ENCODE measurements at regions not wholly inside any gene's neighbourhood (a gene's known extent, or its start where the extent isn't known, plus 50 kb on each side); places are given as distances from the start of the nearest gene placed in this dataset.

DNA sequence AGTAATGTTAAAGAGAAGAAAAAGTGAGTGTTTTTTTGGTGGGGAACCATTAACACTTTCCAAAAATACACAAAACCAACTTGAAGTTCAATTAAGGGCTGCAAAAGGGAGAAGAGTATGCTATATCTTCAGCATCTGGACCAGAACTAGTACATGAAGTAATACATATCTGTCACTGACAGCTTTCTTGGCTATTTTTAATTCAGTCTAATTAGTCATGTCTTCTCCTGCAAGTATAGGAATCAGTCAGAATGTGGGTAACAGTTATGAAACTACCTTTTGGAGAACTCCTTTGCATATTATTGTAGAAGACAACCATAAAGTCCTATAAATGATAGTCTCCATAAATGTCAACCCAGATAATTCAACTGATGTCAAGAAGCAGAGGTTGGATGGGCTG is 901.2 kb downstream of the TTLL7 start:
- ATAC-seq (no peak), DNase-seq (no peak)
- Histone ChIP-seq H3K27me3 (no peaks in the 10 kb centered on the region), H3K4me3 (no peak overlapping the region), H3K27ac (no peak overlapping the region), H3K36me3 (no peaks in the 10 kb centered on the region), H3K9me3 (peaks cover 0 to 10% of the 10 kb centered on the region in 2 donors), H3K4me1 (no peaks in the 10 kb centered on the region)
- TF ChIP-seq, protein P1, sequence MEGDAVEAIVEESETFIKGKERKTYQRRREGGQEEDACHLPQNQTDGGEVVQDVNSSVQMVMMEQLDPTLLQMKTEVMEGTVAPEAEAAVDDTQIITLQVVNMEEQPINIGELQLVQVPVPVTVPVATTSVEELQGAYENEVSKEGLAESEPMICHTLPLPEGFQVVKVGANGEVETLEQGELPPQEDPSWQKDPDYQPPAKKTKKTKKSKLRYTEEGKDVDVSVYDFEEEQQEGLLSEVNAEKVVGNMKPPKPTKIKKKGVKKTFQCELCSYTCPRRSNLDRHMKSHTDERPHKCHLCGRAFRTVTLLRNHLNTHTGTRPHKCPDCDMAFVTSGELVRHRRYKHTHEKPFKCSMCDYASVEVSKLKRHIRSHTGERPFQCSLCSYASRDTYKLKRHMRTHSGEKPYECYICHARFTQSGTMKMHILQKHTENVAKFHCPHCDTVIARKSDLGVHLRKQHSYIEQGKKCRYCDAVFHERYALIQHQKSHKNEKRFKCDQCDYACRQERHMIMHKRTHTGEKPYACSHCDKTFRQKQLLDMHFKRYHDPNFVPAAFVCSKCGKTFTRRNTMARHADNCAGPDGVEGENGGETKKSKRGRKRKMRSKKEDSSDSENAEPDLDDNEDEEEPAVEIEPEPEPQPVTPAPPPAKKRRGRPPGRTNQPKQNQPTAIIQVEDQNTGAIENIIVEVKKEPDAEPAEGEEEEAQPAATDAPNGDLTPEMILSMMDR (IDR thresholded peaks at IDR 0.05), result no peak
- intact Hi-C loops (cut with DNase I), result no loop called here

DNA sequence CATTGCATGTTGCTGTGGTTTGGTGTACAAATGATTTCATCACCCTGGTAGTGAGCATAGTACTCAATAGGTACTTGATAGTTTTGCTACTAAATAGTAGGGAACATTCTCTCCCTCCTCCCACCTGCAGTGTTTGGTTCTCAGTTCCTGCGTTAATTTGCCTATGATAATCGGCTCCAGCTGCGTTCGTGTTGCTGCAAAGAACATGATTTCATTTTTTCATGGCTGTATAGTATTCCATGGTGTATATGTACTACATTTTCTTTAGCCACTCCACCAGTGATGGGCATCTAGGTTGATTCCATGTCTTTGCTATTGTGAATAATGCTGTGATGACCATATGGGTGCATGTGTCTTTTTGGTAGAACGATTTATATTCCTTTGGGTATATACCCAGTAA is 903.4 kb downstream of the TTLL7 start:
- Histone ChIP-seq H3K9me3 (peaks cover 0 to 10% of the 10 kb centered on the region in 2 donors), H3K4me1 (no peaks in the 10 kb centered on the region), H3K27me3 (no peaks in the 10 kb centered on the region), H3K36me3 (no peaks in the 10 kb centered on the region), H3K4me3 (no peak overlapping the region), H3K27ac (no peak overlapping the region)
- TF ChIP-seq, protein P1 (IDR thresholded peaks at IDR 0.05), result no peak
- DNase-seq (no peak), ATAC-seq (no peak)
- intact Hi-C loops (cut with DNase I), result no loop called here

DNA sequence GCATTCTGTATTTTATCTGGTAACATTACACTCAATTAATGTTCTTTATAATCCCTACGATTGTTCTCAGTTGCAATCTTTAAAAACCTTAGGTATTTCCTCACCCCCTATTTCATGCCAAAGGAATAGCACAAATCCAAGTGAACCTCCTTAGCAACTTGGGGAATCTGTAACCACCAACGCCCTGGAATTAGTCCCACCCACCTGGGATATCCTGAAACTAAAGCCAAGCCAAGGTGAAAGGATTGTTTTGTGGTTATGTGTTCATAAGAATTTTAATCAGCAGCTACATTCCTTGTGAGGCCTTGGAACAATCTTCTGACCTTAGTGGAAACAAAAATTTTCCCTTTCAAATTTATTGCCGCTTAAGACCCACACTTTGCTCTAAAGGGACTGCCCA is 908.7 kb downstream of the TTLL7 start:
- DNase-seq (no peak), ATAC-seq (no peak)
- intact Hi-C loops (cut with DNase I), result no loop called here
- H3K36me3 ChIP-seq, result no peaks in the 10 kb centered on the region
- no peaks in the 10 kb centered on the region for H3K27me3 ChIP-seq
- H3K4me3 ChIP-seq, result no peak overlapping the region
- TF ChIP-seq, protein P1 (IDR thresholded peaks at IDR 0.05), result no peak
- no peaks in the 10 kb centered on the region for H3K4me1 ChIP-seq
- no peak overlapping the region for H3K27ac ChIP-seq
- H3K9me3 ChIP-seq, result peaks cover 0 to 1% of the 10 kb centered on the region in 2 donors

DNA sequence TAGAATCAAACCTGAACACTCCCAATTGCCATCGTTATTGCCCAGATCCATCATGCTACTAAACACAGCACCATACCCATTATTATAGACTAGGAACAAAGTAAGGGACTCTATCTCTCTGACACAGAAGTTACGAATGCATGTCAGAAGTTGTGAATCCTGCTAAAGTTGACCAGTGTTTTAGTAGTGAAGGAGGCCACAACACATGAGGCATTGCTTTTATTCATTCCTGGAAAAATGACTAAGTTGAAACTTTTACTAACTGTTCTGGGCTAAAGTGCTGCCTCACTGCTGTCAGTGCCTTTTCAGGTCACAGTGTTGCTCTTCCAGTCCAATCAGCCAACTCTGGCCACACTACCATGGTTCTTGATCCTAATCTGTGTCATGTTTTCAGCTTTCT is 911.1 kb downstream of the TTLL7 start:
- H3K27me3 ChIP-seq, result no peaks in the 10 kb centered on the region
- ATAC-seq, result no peak
- TF ChIP-seq, protein P1 (IDR thresholded peaks at IDR 0.05), result no peak
- no peak for DNase-seq
- H3K27ac ChIP-seq, result no peak overlapping the region
- H3K4me1 ChIP-seq, result no peaks in the 10 kb centered on the region
- intact Hi-C loops (cut with DNase I), result no loop called here
- H3K4me3 ChIP-seq, result no peak overlapping the region
- no peaks in the 10 kb centered on the region for H3K36me3 ChIP-seq
- no peaks in the 10 kb centered on the region for H3K9me3 ChIP-seq

DNA sequence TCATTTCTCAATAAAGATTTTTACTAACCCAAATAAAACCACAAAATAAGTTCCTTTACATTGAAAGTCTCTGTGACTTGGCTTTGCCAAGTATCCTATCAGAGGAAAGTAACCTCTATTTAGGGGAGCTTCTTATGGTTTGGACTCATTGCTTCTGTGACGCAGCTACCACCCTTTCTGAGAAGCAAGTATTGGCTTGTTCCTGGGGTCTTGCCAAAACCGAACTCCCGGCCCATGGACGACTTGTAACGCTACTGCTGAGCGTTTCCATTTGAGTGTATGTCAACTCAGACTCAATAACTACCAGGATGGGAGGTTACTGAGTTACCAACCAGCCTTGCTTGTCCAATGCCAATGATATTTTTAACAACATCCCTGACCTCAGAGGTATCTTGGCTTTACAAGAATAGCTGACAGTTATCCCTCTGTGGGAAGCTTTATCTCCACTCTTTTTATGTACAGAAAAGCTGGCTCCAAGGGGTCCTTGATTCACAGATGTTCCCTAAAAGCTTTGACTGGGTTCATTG is 911.9 kb downstream of the TTLL7 start:
- Histone ChIP-seq H3K27ac (no peak overlapping the region), H3K4me3 (no peak overlapping the region), H3K27me3 (no peaks in the 10 kb centered on the region), H3K9me3 (no peaks in the 10 kb centered on the region), H3K36me3 (no peaks in the 10 kb centered on the region), H3K4me1 (no peaks in the 10 kb centered on the region)
- TF ChIP-seq, protein P1 (IDR thresholded peaks at IDR 0.05), result no peak
- DNase-seq, result no peak
- ATAC-seq, result no peak
- intact Hi-C loops (cut with DNase I), result no loop called here

All from left lung (tissue), 4 donors.